ENCODE measurements at regions not wholly inside any gene's neighbourhood (a gene's known extent, or its start where the extent isn't known, plus 50 kb on each side); places are given as distances from the start of the nearest gene placed in this dataset.

DNA sequence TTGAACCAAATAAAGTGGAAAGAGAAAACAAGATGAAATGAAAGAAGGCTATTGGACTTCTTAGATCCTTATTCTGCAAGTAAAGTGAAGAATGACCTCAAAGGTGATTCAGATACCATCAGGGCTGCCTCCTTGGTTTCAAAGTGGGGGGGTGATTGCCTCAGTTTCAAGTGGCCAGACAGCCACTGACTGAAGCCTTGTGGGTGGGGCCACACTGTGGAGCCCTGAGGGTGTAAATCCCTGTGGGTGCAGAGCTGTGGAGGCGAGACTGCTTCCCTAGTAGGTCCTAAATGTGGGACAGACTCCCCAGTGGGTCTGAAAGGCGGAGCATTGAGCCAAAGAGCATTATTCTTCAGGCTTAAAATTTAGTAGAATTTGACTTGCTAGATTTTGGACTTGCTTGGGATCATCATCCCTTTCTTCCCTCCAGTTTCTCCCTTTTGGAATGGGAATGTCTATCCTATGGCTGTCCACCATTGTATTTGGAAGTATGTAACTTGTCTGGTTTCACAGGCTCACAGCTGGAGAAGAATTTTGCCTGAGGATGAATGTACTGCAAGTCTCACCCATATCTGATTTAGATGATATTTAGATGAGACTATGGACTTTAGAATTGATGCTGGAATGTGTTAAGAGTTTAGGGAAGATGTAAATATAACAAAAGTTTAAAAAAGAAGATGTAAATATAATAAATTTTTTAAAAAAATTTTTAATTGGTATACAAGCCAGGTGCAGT is 71.6 kb upstream of the SOX13 start:
- ATAC-seq: no peak
- Mint-ChIP-seq H3K27ac (no peak overlapping the region), H3K4me3 (no peak overlapping the region)

More for the DNA sequence above, 71.6 kb upstream of the SOX13 start:
- peaks cover 13% of the 10 kb centered on the region for H3K27me3 Mint-ChIP-seq (ENCODE audit: insufficient read depth, low read depth, poor library complexity)
- Histone ChIP-seq H3K4me2 (no peak overlapping the region), H4K20me1 (replicated peaks; ENCODE audit: insufficient read depth) (no peaks in the 10 kb centered on the region), H3K4me1 (ENCODE audit: insufficient read depth) (peaks cover 48% of the 10 kb centered on the region), H3K4me3 (no peak overlapping the region), H3K79me2 (replicated peaks; ENCODE audit: insufficient read depth) (no peaks in the 10 kb centered on the region), H3K36me3 (ENCODE audit: insufficient read depth) (no peaks in the 10 kb centered on the region), H2AFZ (no peak overlapping the region), H3K9me2 (ENCODE audit: insufficient read depth) (no peaks in the 10 kb centered on the region), H3F3A (replicated peaks; ENCODE audit: low read depth) (no peaks in the 10 kb centered on the region), H3K27ac (ENCODE audit: low read depth) (no peak overlapping the region), H3K27me3 (ENCODE audit: insufficient read depth) (peaks cover 13% of the 10 kb centered on the region)
- TF ChIP-seq ZNF331 (CRISPR knock-in tag; IDR thresholded peaks at IDR 0.05; ENCODE audit: low read depth): no peak
- no peak for TF ChIP-seq POLR2AphosphoS5 (IDR thresholded peaks at IDR 0.05; ENCODE audit: low read depth)
- no peak for TF ChIP-seq ZNF114 (CRISPR knock-in tag; IDR thresholded peaks at IDR 0.05)
- no peak for TF ChIP-seq JUNB (IDR thresholded peaks at IDR 0.05; ENCODE audit: unreplicated experiment)
- no peak for TF ChIP-seq NANOG (IDR thresholded peaks at IDR 0.05; ENCODE audit: borderline replicate concordance)
- no peak for TF ChIP-seq EZH2phosphoT487 (IDR thresholded peaks at IDR 0.05; ENCODE audit: unreplicated experiment)
- no peak for TF ChIP-seq REST (IDR thresholded peaks at IDR 0.05; ENCODE audit: unreplicated experiment)
- TF ChIP-seq STAT1 (IDR thresholded peaks at IDR 0.05; ENCODE audit: unreplicated experiment): no peak
- no peak for TF ChIP-seq EZH2 (IDR thresholded peaks at IDR 0.05; ENCODE audit: low read depth, unreplicated experiment)
- TF ChIP-seq ZNF462 (CRISPR knock-in tag; IDR thresholded peaks at IDR 0.05): no peak
- TF ChIP-seq, protein P1, sequence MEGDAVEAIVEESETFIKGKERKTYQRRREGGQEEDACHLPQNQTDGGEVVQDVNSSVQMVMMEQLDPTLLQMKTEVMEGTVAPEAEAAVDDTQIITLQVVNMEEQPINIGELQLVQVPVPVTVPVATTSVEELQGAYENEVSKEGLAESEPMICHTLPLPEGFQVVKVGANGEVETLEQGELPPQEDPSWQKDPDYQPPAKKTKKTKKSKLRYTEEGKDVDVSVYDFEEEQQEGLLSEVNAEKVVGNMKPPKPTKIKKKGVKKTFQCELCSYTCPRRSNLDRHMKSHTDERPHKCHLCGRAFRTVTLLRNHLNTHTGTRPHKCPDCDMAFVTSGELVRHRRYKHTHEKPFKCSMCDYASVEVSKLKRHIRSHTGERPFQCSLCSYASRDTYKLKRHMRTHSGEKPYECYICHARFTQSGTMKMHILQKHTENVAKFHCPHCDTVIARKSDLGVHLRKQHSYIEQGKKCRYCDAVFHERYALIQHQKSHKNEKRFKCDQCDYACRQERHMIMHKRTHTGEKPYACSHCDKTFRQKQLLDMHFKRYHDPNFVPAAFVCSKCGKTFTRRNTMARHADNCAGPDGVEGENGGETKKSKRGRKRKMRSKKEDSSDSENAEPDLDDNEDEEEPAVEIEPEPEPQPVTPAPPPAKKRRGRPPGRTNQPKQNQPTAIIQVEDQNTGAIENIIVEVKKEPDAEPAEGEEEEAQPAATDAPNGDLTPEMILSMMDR (conservative IDR thresholded peaks at IDR 0.05; ENCODE audit: low read depth in 2 of 2): no peak
- TF ChIP-seq, protein P2, sequence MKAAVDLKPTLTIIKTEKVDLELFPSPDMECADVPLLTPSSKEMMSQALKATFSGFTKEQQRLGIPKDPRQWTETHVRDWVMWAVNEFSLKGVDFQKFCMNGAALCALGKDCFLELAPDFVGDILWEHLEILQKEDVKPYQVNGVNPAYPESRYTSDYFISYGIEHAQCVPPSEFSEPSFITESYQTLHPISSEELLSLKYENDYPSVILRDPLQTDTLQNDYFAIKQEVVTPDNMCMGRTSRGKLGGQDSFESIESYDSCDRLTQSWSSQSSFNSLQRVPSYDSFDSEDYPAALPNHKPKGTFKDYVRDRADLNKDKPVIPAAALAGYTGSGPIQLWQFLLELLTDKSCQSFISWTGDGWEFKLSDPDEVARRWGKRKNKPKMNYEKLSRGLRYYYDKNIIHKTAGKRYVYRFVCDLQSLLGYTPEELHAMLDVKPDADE (IDR thresholded peaks at IDR 0.05): no peak
- no peak for TF ChIP-seq CREB1 (CRISPR knock-in tag; IDR thresholded peaks at IDR 0.05; ENCODE audit: low read depth)
- H3K36me3 Mint-ChIP-seq (ENCODE audit: low read depth): peaks cover 9% of the 10 kb centered on the region
- H3K4me1 Mint-ChIP-seq: peaks cover 38% of the 10 kb centered on the region
- peaks cover 13% of the 10 kb centered on the region for H3K9me3 Mint-ChIP-seq
- DNase-seq (ENCODE audit: low spot score): no peak
